ENCODE measurements at regions not wholly inside any gene's neighbourhood (a gene's known extent, or its start where the extent isn't known, plus 50 kb on each side); places are given as distances from the start of the nearest gene placed in this dataset.

- Mint-ChIP-seq H3K9me3 (ENCODE audit: low read depth) (no peaks in the 10 kb centered on the region), H3K27me3 (peaks cover 3% of the 10 kb centered on the region), H3K36me3 (no peaks in the 10 kb centered on the region), H3K27ac (no peak overlapping the region), H3K4me1 (no peaks in the 10 kb centered on the region), H3K4me3 (no peak overlapping the region)
- CTCF ChIA-PET, result no interaction called here
- no peak for ATAC-seq
- no peak for DNase-seq
Observed at GRCh38 chr1:232376632-232377493, 253.1 kb downstream of the SIPA1L2 start.

- H3K27me3 Mint-ChIP-seq, result peaks cover 3% of the 10 kb centered on the region
- DNase-seq (no peak), ATAC-seq (no peak)
- H3K4me3 Mint-ChIP-seq, result no peak overlapping the region
- no peaks in the 10 kb centered on the region for H3K9me3 Mint-ChIP-seq (ENCODE audit: low read depth)
- no peak overlapping the region for H3K27ac Mint-ChIP-seq
- H3K36me3 Mint-ChIP-seq, result no peaks in the 10 kb centered on the region
- H3K4me1 Mint-ChIP-seq, result no peaks in the 10 kb centered on the region
- CTCF ChIA-PET, result no interaction called here
Observed at GRCh38 chr1:232372841-232373440, 257.0 kb downstream of the SIPA1L2 start.

- Mint-ChIP-seq H3K27ac (no peak overlapping the region), H3K9me3 (ENCODE audit: low read depth) (no peaks in the 10 kb centered on the region), H3K4me3 (no peak overlapping the region), H3K4me1 (no peaks in the 10 kb centered on the region), H3K27me3 (peaks cover 3% of the 10 kb centered on the region), H3K36me3 (no peaks in the 10 kb centered on the region)
- CTCF ChIA-PET, result no interaction called here
- no peak for ATAC-seq
- no peak for DNase-seq
Observed at GRCh38 chr1:232372431-232372830, 257.5 kb downstream of the SIPA1L2 start.

- ATAC-seq (no peak), DNase-seq (no peak)
- H3K9me3 Mint-ChIP-seq (ENCODE audit: low read depth), result no peaks in the 10 kb centered on the region
- no peak overlapping the region for H3K4me3 Mint-ChIP-seq
- no peaks in the 10 kb centered on the region for H3K36me3 Mint-ChIP-seq
- CTCF ChIA-PET, result no interaction called here
- peaks cover 3% of the 10 kb centered on the region for H3K27me3 Mint-ChIP-seq
- no peak overlapping the region for H3K27ac Mint-ChIP-seq
- no peaks in the 10 kb centered on the region for H3K4me1 Mint-ChIP-seq
Observed at GRCh38 chr1:232369451-232370296, 260.3 kb downstream of the SIPA1L2 start.

GRCh38 chr1:232368821-232369321 lies 261.1 kb downstream of the SIPA1L2 start:
- no peak for ATAC-seq
- H3K36me3 Mint-ChIP-seq, result no peaks in the 10 kb centered on the region
- H3K27ac Mint-ChIP-seq, result no peak overlapping the region
- CTCF ChIA-PET, result no interaction called here
- H3K4me3 Mint-ChIP-seq, result no peak overlapping the region
- no peak for DNase-seq
- no peaks in the 10 kb centered on the region for H3K9me3 Mint-ChIP-seq (ENCODE audit: low read depth)
- no peaks in the 10 kb centered on the region for H3K27me3 Mint-ChIP-seq
- H3K4me1 Mint-ChIP-seq, result no peaks in the 10 kb centered on the region

GRCh38 chr1:232367293-232367692 lies 262.6 kb downstream of the SIPA1L2 start:
- ATAC-seq (no peak), DNase-seq (no peak)
- H3K27me3 Mint-ChIP-seq, result no peaks in the 10 kb centered on the region
- H3K36me3 Mint-ChIP-seq, result no peaks in the 10 kb centered on the region
- no peaks in the 10 kb centered on the region for H3K4me1 Mint-ChIP-seq
- CTCF ChIA-PET, result no interaction called here
- H3K27ac Mint-ChIP-seq, result no peak overlapping the region
- no peak overlapping the region for H3K4me3 Mint-ChIP-seq
- H3K9me3 Mint-ChIP-seq (ENCODE audit: low read depth), result no peaks in the 10 kb centered on the region

GRCh38 chr1:232364654-232365382 lies 265.1 kb downstream of the SIPA1L2 start:
- no peak overlapping the region for H3K27ac Mint-ChIP-seq
- ATAC-seq (no peak), DNase-seq (no peak)
- CTCF ChIA-PET, result no interaction called here
- H3K4me3 Mint-ChIP-seq, result no peak overlapping the region
- no peaks in the 10 kb centered on the region for H3K4me1 Mint-ChIP-seq
- H3K9me3 Mint-ChIP-seq (ENCODE audit: low read depth), result no peaks in the 10 kb centered on the region
- peaks cover 11% of the 10 kb centered on the region for H3K27me3 Mint-ChIP-seq
- no peaks in the 10 kb centered on the region for H3K36me3 Mint-ChIP-seq

GRCh38 chr1:232363008-232363407 lies 266.9 kb downstream of the SIPA1L2 start:
- Mint-ChIP-seq H3K4me1 (no peaks in the 10 kb centered on the region), H3K9me3 (ENCODE audit: low read depth) (no peaks in the 10 kb centered on the region), H3K27ac (no peak overlapping the region), H3K4me3 (no peak overlapping the region), H3K36me3 (no peaks in the 10 kb centered on the region), H3K27me3 (peaks cover 12% of the 10 kb centered on the region)
- no peak for DNase-seq
- ATAC-seq, result no peak
- CTCF ChIA-PET, result no interaction called here

- CTCF ChIA-PET, result no interaction called here
Observed at GRCh38 chr1:232357416-232357815, 272.5 kb downstream of the SIPA1L2 start.

GRCh38 chr1:232355162-232356006 lies 274.5 kb downstream of the SIPA1L2 start:
- H3K9me3 Mint-ChIP-seq (ENCODE audit: low read depth), result no peaks in the 10 kb centered on the region
- CTCF ChIA-PET, result no interaction called here
- ATAC-seq (no peak), DNase-seq (no peak)
- H3K27me3 Mint-ChIP-seq, result peaks cover 6% of the 10 kb centered on the region
- H3K4me1 Mint-ChIP-seq, result no peaks in the 10 kb centered on the region
- H3K4me3 Mint-ChIP-seq, result no peak overlapping the region
- no peaks in the 10 kb centered on the region for H3K36me3 Mint-ChIP-seq
- H3K27ac Mint-ChIP-seq, result no peak overlapping the region

More at GRCh38 chr1:232357416-232357815, 272.5 kb downstream of the SIPA1L2 start:
- Mint-ChIP-seq H3K27me3 (peaks cover 12% of the 10 kb centered on the region), H3K9me3 (ENCODE audit: low read depth) (no peaks in the 10 kb centered on the region), H3K4me3 (no peak overlapping the region), H3K36me3 (no peaks in the 10 kb centered on the region), H3K27ac (no peak overlapping the region), H3K4me1 (no peaks in the 10 kb centered on the region)
- ATAC-seq (no peak), DNase-seq (no peak)

- DNase-seq (no peak), ATAC-seq (no peak)
- CTCF ChIA-PET, result no interaction called here
- Mint-ChIP-seq H3K9me3 (ENCODE audit: low read depth) (no peaks in the 10 kb centered on the region), H3K4me1 (no peaks in the 10 kb centered on the region), H3K4me3 (no peak overlapping the region), H3K36me3 (no peaks in the 10 kb centered on the region), H3K27ac (no peak overlapping the region), H3K27me3 (no peaks in the 10 kb centered on the region)
Observed at GRCh38 chr1:232353001-232353400, 276.9 kb downstream of the SIPA1L2 start.

GRCh38 chr1:232352366-232352765 lies 277.6 kb downstream of the SIPA1L2 start:
- Mint-ChIP-seq H3K4me3 (no peak overlapping the region), H3K27ac (no peak overlapping the region), H3K27me3 (no peaks in the 10 kb centered on the region), H3K4me1 (no peaks in the 10 kb centered on the region), H3K36me3 (no peaks in the 10 kb centered on the region), H3K9me3 (ENCODE audit: low read depth) (no peaks in the 10 kb centered on the region)
- DNase-seq (no peak), ATAC-seq (no peak)
- CTCF ChIA-PET, result no interaction called here
